GM19324 (cell line): ENCODE measurements at regions not wholly inside any gene's neighbourhood (a gene's known extent, or its start where the extent isn't known, plus 50 kb on each side); places are given as distances from the start of the nearest gene placed in this dataset.
"Not testable (repeated sequence)": the region's sequence is repeated elsewhere in the genome, so short reads cannot be mapped to it uniquely, and the experiment has no call there.

ENCODE experiments used
- ATAC-seq: cut with Tn5 transposase; IDR thresholded peaks from one replicate; pipeline ENCODE4 v1.9.1; 2021; ENCODE audit warnings: mild to moderate bottlenecking, moderate library complexity; ENCODE audit not compliant: unreplicated experiment, low FRiP score

- no peak for ATAC-seq
These were observed 273.5 kb upstream of the HS3ST1 start for GRCh38 chr4:11701966-11702725.

- no peak for ATAC-seq
These were observed 272.1 kb upstream of the HS3ST1 start for GRCh38 chr4:11700751-11701226.

- ATAC-seq: no peak
These were observed 270.3 kb upstream of the HS3ST1 start for GRCh38 chr4:11698846-11699590.

- no peak for ATAC-seq
These were observed 269.3 kb upstream of the HS3ST1 start for GRCh38 chr4:11698033-11698432.

GRCh38 chr4:11693693-11694092 lies 265.0 kb upstream of the HS3ST1 start:
- no peak for ATAC-seq

- no peak for ATAC-seq
These were observed 262.5 kb upstream of the HS3ST1 start for GRCh38 chr4:11691236-11691635.

GRCh38 chr4:11687727-11688126 lies 259.0 kb upstream of the HS3ST1 start:
- no peak for ATAC-seq

- ATAC-seq: no peak
These were observed 256.8 kb upstream of the HS3ST1 start for GRCh38 chr4:11685481-11685880.

GRCh38 chr4:11675051-11675800 lies 246.5 kb upstream of the HS3ST1 start:
- ATAC-seq: no peak

GRCh38 chr4:11670304-11670703 lies 241.6 kb upstream of the HS3ST1 start:
- ATAC-seq: no peak

- ATAC-seq: no peak
These were observed 240.5 kb upstream of the HS3ST1 start for GRCh38 chr4:11669156-11669555.

GRCh38 chr4:11663114-11663513 lies 234.4 kb upstream of the HS3ST1 start:
- no peak for ATAC-seq

- ATAC-seq: no peak
These were observed 222.3 kb upstream of the HS3ST1 start for GRCh38 chr4:11650801-11651596.

GRCh38 chr4:11647433-11647832 lies 218.7 kb upstream of the HS3ST1 start:
- no peak for ATAC-seq

- ATAC-seq: not testable (repeated sequence)
These were observed 214.4 kb upstream of the HS3ST1 start for GRCh38 chr4:11643081-11643480.

GRCh38 chr4:11640584-11640983 lies 211.9 kb upstream of the HS3ST1 start:
- ATAC-seq: no peak

- ATAC-seq: no peak
These were observed 207.9 kb upstream of the HS3ST1 start for GRCh38 chr4:11636551-11636950.

- no peak for ATAC-seq
These were observed 207.3 kb upstream of the HS3ST1 start for GRCh38 chr4:11636031-11636430.

- no peak for ATAC-seq
These were observed 206.6 kb upstream of the HS3ST1 start for GRCh38 chr4:11635342-11635741.

- ATAC-seq: no peak
These were observed 205.6 kb upstream of the HS3ST1 start for GRCh38 chr4:11634283-11634682.
